Fibroblast of villous mesenchyme (primary cell): ENCODE measurements at regions not wholly inside any gene's neighbourhood (a gene's known extent, or its start where the extent isn't known, plus 50 kb on each side); places are given as distances from the start of the nearest gene placed in this dataset.
A peak's percentile ranks its signal among the peaks of the same experiment; 100 is the strongest.

ENCODE experiments used
- DNase-seq: peaks from one replicate; pipeline ENCODE4 v3.0.0-alpha.2; 2010; ENCODE audit warnings: low read depth
- H3K4me3 ChIP-seq: 2 replicates; pipeline ENCODE4 v1.5.1; 2011; ENCODE audit warnings: low read depth, mild to moderate bottlenecking, low read length
- TF ChIP-seq, protein P1 (sequence below): IDR thresholded peaks from 2 replicates; pipeline ENCODE4 v1.5.1; 2012; ENCODE audit warnings: low read depth, mild to moderate bottlenecking, low read length; ENCODE audit not compliant: insufficient read depth

- no peak overlapping the region for H3K4me3 ChIP-seq
- TF ChIP-seq, protein P1, sequence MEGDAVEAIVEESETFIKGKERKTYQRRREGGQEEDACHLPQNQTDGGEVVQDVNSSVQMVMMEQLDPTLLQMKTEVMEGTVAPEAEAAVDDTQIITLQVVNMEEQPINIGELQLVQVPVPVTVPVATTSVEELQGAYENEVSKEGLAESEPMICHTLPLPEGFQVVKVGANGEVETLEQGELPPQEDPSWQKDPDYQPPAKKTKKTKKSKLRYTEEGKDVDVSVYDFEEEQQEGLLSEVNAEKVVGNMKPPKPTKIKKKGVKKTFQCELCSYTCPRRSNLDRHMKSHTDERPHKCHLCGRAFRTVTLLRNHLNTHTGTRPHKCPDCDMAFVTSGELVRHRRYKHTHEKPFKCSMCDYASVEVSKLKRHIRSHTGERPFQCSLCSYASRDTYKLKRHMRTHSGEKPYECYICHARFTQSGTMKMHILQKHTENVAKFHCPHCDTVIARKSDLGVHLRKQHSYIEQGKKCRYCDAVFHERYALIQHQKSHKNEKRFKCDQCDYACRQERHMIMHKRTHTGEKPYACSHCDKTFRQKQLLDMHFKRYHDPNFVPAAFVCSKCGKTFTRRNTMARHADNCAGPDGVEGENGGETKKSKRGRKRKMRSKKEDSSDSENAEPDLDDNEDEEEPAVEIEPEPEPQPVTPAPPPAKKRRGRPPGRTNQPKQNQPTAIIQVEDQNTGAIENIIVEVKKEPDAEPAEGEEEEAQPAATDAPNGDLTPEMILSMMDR, result no peak
- no peak for DNase-seq
Measured at GRCh38 chr12:46952880-46953483, 126.4 kb upstream of the PCED1B start.

- TF ChIP-seq, protein P1, result no peak
- DNase-seq, result peak; percentile 63
- H3K4me3 ChIP-seq, result no peak overlapping the region
Measured at GRCh38 chr12:46956451-46957035, 122.9 kb upstream of the PCED1B start.

- TF ChIP-seq, protein P1, result no peak
- DNase-seq, result no peak
Measured at GRCh38 chr12:46958053-46958452, 121.4 kb upstream of the PCED1B start.

DNA sequence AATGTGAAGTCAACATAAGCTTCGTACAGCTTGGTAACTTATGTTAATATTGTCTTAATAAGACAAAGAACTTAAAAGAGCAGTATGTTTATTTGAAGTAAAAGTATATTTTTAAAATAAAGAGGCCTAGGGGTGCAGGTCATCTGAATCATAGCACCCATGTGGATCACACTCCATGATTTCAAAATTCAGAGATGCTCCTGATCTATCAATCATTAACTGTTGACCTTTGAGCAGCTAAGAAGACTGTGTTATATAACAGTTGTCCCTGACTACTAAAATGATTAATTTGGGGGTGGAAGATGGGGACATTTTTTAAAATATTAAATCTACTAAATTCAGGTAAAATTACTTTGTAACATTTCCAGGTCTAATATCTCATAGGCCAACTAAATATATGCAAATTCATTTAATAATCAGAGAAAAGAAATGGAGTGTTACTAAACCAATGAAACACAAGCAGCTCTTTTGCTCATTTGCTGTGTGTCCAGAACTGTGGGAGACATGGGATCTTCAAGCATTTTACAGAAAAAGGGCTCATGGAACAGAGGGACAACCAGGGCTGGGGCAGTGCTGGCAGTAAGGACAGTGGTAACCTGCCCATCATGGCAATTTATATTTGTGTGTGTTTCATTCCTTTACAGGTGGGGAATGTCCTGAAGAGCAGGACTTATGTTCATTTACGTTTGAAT, 120.7 kb upstream of the PCED1B start:
- no peak for DNase-seq
- no peak overlapping the region for H3K4me3 ChIP-seq
- TF ChIP-seq, protein P1, result no peak

More at GRCh38 chr12:46958053-46958452, 121.4 kb upstream of the PCED1B start:
- H3K4me3 ChIP-seq, result no peak overlapping the region

DNA sequence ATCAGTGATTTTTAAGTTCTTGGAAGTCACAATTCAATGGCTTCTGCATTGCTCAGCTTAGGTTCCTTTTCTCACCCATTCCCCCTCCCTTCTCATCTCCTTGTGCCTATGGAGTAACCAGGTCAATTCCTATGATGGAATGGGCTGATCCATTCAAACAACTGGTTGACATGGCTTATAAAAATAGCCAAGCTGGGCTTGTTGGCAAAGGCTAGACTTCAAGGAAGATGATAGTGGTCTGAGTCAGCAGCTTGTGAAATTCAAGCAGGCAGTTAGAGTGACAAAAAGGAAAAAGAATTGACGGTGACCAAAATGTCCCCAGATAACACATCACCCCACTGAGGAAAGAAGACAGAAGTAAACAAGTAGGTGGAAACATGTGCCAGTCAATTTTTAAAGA, 119.9 kb upstream of the PCED1B start:
- no peak overlapping the region for H3K4me3 ChIP-seq
- peak; percentile 62 for DNase-seq
- TF ChIP-seq, protein P1, result no peak

GRCh38 chr12:46960681-46961080, 118.7 kb upstream of the PCED1B start:
- H3K4me3 ChIP-seq, result no peak overlapping the region
- TF ChIP-seq, protein P1, result no peak
- DNase-seq, result no peak
